GM12878 (cell line): ENCODE measurements at regions not wholly inside any gene's neighbourhood (a gene's known extent, or its start where the extent isn't known, plus 50 kb on each side); places are given as distances from the start of the nearest gene placed in this dataset.

ENCODE experiments used
- ATAC-seq: fragments of 200-7000 bp; cut with Tn5 transposase; 3 replicates; pipeline ENCODE4 v1.9.1; 2020; ENCODE audit warnings: mild to moderate bottlenecking, moderate library complexity
- BruUV-seq: library from RNA; stranded (reverse); fragments of 400-500 nt; replicated peaks from 2 replicates; lab custom pipeline; 2021; lab: Mats Ljungman, UMichigan
- CTCF ChIA-PET: fragments of 300-600 bp; sonication (Branson Sonifier 250); formaldehyde crosslinking; extraction: SDS; loops from one replicate; lab custom pipeline; 2021; ENCODE audit warnings: inconsistent platforms; lab: Yijun Ruan, JAX
- POLR2A ChIA-PET: fragments of 350-600 bp; formaldehyde crosslinking; extraction: SDS; loops from one replicate; lab custom pipeline; 2021; ENCODE audit warnings: inconsistent platforms; lab: Charles Lee
- RAD21 ChIA-PET: fragments of 300-600 bp; sonication (Branson Sonifier 250); formaldehyde crosslinking; loops from one replicate; lab custom pipeline; 2023; ENCODE audit warnings: antibody characterized with exemption; ENCODE audit not compliant: unreplicated experiment; lab: Charles Lee
- SMC1A ChIA-PET: fragments of 300-600 bp; sonication (Branson Sonifier 250); formaldehyde crosslinking; loops from one replicate; lab custom pipeline; 2023; ENCODE audit not compliant: unreplicated experiment, uncharacterized antibody; lab: Charles Lee
- DNase-seq: peaks from one replicate; pipeline ENCODE4 v3.0.0-alpha.2; 2011; ENCODE audit warnings: low read depth, low spot score
- FAIRE-seq: peaks from 3 replicates; lab custom pipeline; 2011; peaks lifted over from hg19 to GRCh38; lab: Jason Lieb, UNC
- H2AFZ ChIP-seq: 2 replicates; pipeline ENCODE4 v1.6.0; 2011; ENCODE audit warnings: low read depth, low read length, control low read depth; ENCODE audit not compliant: control insufficient read depth
- H3K27ac ChIP-seq: 2 replicates; pipeline ENCODE4 v1.5.1; 2011; ENCODE audit warnings: control low read depth; ENCODE audit not compliant: control insufficient read depth, insufficient read depth
- H3K27me3 ChIP-seq, 2 experiments: replicated peaks in 1 of 2; 2 replicates each; pipeline versions ENCODE4 v1.6.0 to v1.6.1; 2011; ENCODE audit warnings: low read length in 1 of 2; ENCODE audit not compliant: control insufficient read depth in 2 of 2, insufficient read depth in 2 of 2
- H3K36me3 ChIP-seq, 2 experiments: 2 replicates each; pipeline ENCODE4 v1.5.1; 2011; ENCODE audit warnings: low read length in 1 of 2; ENCODE audit not compliant: control insufficient read depth in 2 of 2, insufficient read depth in 2 of 2
- H3K4me1 ChIP-seq: 2 replicates; pipeline ENCODE4 v1.6.1; 2011; ENCODE audit warnings: mild to moderate bottlenecking, low read length, moderate library complexity, mixed read lengths; ENCODE audit not compliant: control insufficient read depth, insufficient read depth
- H3K4me2 ChIP-seq: 2 replicates; pipeline ENCODE4 v1.6.0; 2011; ENCODE audit warnings: control low read depth; ENCODE audit not compliant: control insufficient read depth, insufficient read depth
- H3K4me3 ChIP-seq: fragments of 200-600 bp; sonication (generic); 2 replicates; pipeline ENCODE4 v1.5.1; 2016
- H3K79me2 ChIP-seq: 2 replicates; pipeline ENCODE4 v1.6.0; 2011; ENCODE audit warnings: low read length; ENCODE audit not compliant: control insufficient read depth, insufficient read depth
- H3K9ac ChIP-seq: 2 replicates; pipeline ENCODE4 v1.8.0; 2011; ENCODE audit warnings: low read length, control low read depth, mixed read lengths; ENCODE audit not compliant: control insufficient read depth, insufficient read depth
- H3K9me3 ChIP-seq: replicated peaks from 3 replicates; pipeline ENCODE4 v1.5.1; 2011; ENCODE audit warnings: mild to moderate bottlenecking, low read length; ENCODE audit not compliant: control insufficient read depth, insufficient read depth
- H4K20me1 ChIP-seq: 2 replicates; pipeline ENCODE4 v1.6.0; 2011; ENCODE audit not compliant: control insufficient read depth, insufficient read depth
- CBX3 ChIP-seq: fragments of 200-600 bp; sonication (generic); IDR thresholded peaks from 2 replicates; pipeline ENCODE4 v1.6.1; 2016; ENCODE audit warnings: low read depth, borderline replicate concordance
- GABPA ChIP-seq: IDR thresholded peaks from 2 replicates; pipeline ENCODE4 v1.6.1; 2014; ENCODE audit warnings: antibody characterized with exemption, low read depth, mild to moderate bottlenecking, inconsistent platforms
- SRF ChIP-seq, 2 experiments: IDR thresholded peaks; 2 replicates each; pipeline ENCODE4 v1.6.1; 2011; ENCODE audit warnings: low read depth in 2 of 2, low read length in 2 of 2, mild to moderate bottlenecking in 1 of 2, moderate library complexity in 1 of 2
- SUPT20H ChIP-seq: IDR thresholded peaks from 2 replicates; pipeline ENCODE4 v1.6.1; 2011; ENCODE audit warnings: low read depth, mild to moderate bottlenecking, low read length, moderate library complexity, borderline replicate concordance; ENCODE audit not compliant: control insufficient read depth
- ZBTB4 ChIP-seq: fragments of 450-650 bp; formaldehyde crosslinking; IDR thresholded peaks from 2 replicates; pipeline ENCODE4 v1.4.0; 2022; ENCODE audit warnings: mild to moderate bottlenecking, moderate library complexity
- WGBS: methylation state at CpG from one replicate; pipeline ENCODE4 v1.1.6; 2016; ENCODE audit warnings: low lambda C conversion rate; ENCODE audit not compliant: insufficient replicate concordance, insufficient coverage; ENCODE audit errors: missing lambda C conversion rate; 5-methylcytosine and 5-hydroxymethylcytosine counted together
- in situ Hi-C: fragments of 300-500 bp; cut with MboI; formaldehyde crosslinking; loops from 9 replicates; pipeline ENCODE4 v1.14.3; 2018; ENCODE audit warnings: mixed read lengths
- intact Hi-C: fragments of 100-400 bp; cut with micrococcal nuclease; formaldehyde crosslinking; loops from one replicate; pipeline ENCODE4 v1.14.2; 2022; ENCODE audit not compliant: unreplicated experiment
- TF ChIP-seq, protein P1 (sequence below): fragments of 450-650 bp; IDR thresholded peaks from 2 replicates; pipeline ENCODE4 v1.6.1; 2017; ENCODE audit warnings: mild to moderate bottlenecking

DNA sequence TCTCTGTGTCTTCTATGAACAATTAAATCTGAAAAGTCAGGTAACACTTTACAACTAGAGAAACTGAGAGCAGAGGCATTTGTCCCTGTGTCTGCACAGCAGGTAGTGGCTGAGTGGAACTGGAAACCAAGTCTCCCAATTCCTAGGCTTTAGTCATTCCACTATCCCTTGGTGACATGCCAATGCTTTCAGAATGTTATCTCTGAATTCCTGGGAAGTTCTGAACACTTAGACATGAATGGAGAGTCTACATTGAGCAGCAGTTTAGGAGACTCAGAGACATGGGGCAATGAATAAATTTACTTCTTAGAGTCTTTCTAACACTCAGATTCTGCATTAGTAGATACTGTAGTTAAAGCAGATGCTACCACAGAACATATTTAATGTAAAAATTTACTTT, 94.8 kb upstream of the APC start:
- H3K36me3 ChIP-seq = no peaks in the 10 kb centered on the region
- ATAC-seq (no peak), FAIRE-seq (no peak), DNase-seq (no peak)
- no peaks in the 10 kb centered on the region for H3K79me2 ChIP-seq
- H3K9me3 ChIP-seq = no peaks in the 10 kb centered on the region
- TF ChIP-seq ZBTB4 (CRISPR knock-in tag) = no peak
- TF ChIP-seq GABPA = no peak
- H3K27me3 ChIP-seq = no peaks in the 10 kb centered on the region
- no peaks in the 10 kb centered on the region for H3K4me1 ChIP-seq
- no peak overlapping the region for H3K9ac ChIP-seq
- no peak overlapping the region for H3K4me3 ChIP-seq
- ChIA-PET POLR2A (interaction anchor here (0.7 kb wide), 1 partner anchor 51 kb away, joined by 4 read pairs; no protein-coding TSS in a partner anchor), CTCF (no interaction called here), RAD21 (no interaction called here), SMC1A (interaction anchor here (1.7 to 1.8 kb wide), 2 partner anchors 42 to 89 kb away, joined by 4 to 10 read pairs; no protein-coding TSS in a partner anchor)
- intact Hi-C loops = no loop called here
- in situ Hi-C loops = no loop called here
- H3K27ac ChIP-seq = no peak overlapping the region
- BruUV-seq = no TSS peak
- no peak overlapping the region for H2AFZ ChIP-seq
- H4K20me1 ChIP-seq = no peaks in the 10 kb centered on the region
- no peak overlapping the region for H3K4me2 ChIP-seq

DNA sequence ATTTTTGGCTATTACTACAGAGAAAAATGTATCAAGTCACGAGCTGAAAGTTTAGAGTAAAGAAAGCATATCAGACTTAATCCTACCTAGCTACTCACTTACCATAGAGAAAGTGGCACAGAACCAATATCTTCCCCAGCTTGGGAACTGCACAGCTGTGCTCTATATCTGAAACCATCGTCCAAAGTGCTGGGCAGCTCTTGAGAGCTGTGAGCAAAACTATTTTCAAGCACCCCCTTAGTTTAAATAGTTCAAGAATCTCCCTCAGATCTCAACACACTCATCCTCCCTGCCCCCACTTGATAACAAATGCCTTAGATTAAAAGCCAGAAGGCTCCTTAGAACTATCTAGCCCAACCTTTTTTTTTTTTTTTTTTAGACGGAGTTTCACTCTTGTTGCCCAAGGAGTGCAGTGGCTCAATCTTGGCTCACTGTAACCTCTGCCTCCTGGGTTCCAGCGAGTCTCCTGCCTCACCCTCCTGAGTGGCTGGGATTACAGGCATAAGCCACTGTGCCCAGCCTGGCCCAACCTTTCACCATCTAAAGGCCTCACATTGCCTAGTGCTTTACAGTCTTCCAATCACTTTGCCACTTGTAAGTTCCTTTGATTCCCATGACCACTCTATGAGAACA, 94.2 kb upstream of the APC start:
- Histone ChIP-seq H3K9me3 (no peaks in the 10 kb centered on the region), H3K4me2 (no peak overlapping the region), H2AFZ (no peak overlapping the region), H3K79me2 (no peaks in the 10 kb centered on the region), H3K4me1 (no peaks in the 10 kb centered on the region), H3K4me3 (no peak overlapping the region), H3K27me3 (no peaks in the 10 kb centered on the region), H3K36me3 (no peaks in the 10 kb centered on the region), H3K9ac (no peak overlapping the region), H3K27ac (no peak overlapping the region), H4K20me1 (no peaks in the 10 kb centered on the region)
- FAIRE-seq = no peak
- 24% methylated on average over 4 of the region's 4 CpGs for WGBS
- no peak for ATAC-seq
- ChIA-PET CTCF (no interaction called here), SMC1A (interaction anchor here (0.8 to 1.8 kb wide), 3 partner anchors 42 to 89 kb away, joined by 3 to 10 read pairs (median 4); no protein-coding TSS in a partner anchor), POLR2A (interaction anchor here (0.7 kb wide), 1 partner anchor 51 kb away, joined by 4 read pairs; no protein-coding TSS in a partner anchor), RAD21 (no interaction called here)
- no TSS peak for BruUV-seq
- in situ Hi-C loops (no loop called here), intact Hi-C loops (no loop called here)
- no peak for TF ChIP-seq CBX3
- TF ChIP-seq SUPT20H = no peak
- TF ChIP-seq, protein P1, sequence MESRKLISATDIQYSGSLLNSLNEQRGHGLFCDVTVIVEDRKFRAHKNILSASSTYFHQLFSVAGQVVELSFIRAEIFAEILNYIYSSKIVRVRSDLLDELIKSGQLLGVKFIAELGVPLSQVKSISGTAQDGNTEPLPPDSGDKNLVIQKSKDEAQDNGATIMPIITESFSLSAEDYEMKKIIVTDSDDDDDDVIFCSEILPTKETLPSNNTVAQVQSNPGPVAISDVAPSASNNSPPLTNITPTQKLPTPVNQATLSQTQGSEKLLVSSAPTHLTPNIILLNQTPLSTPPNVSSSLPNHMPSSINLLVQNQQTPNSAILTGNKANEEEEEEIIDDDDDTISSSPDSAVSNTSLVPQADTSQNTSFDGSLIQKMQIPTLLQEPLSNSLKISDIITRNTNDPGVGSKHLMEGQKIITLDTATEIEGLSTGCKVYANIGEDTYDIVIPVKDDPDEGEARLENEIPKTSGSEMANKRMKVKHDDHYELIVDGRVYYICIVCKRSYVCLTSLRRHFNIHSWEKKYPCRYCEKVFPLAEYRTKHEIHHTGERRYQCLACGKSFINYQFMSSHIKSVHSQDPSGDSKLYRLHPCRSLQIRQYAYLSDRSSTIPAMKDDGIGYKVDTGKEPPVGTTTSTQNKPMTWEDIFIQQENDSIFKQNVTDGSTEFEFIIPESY = no peak
- no peak for TF ChIP-seq SRF (IDR thresholded peaks at IDR 0.05; ENCODE audit: low read depth in 2 of 2, low read length in 2 of 2)
- DNase-seq = no peak
